Activated CD8-positive, alpha-beta memory T cell treated with anti-CD3 and anti-CD28 coated beads for 1 hour (primary cell): ENCODE measurements at regions not wholly inside any gene's neighbourhood (a gene's known extent, or its start where the extent isn't known, plus 50 kb on each side); places are given as distances from the start of the nearest gene placed in this dataset.

Experiments used
- DNase-seq, 2 donors: peaks; one replicate each; pipeline ENCODE4 v3.0.0-alpha.2; 2020; ENCODE audit warnings: low read depth in 1 of 2; ENCODE audit errors: extremely low read depth in 1 of 2

- DNase-seq = no peak
These were observed 393.1 kb downstream of the TAF11L14 start for GRCh38 chr5:18027241-18027867.

- DNase-seq = no peak
These were observed 393.8 kb downstream of the TAF11L14 start for GRCh38 chr5:18028036-18028435.

GRCh38 chr5:18032744-18033143, 398.5 kb downstream of the TAF11L14 start:
- DNase-seq = no peak

GRCh38 chr5:18036531-18036930, 402.3 kb downstream of the TAF11L14 start:
- no peak for DNase-seq

GRCh38 chr5:18037718-18038117, 403.5 kb downstream of the TAF11L14 start:
- no peak for DNase-seq

- no peak for DNase-seq
These were observed 409.1 kb downstream of the TAF11L14 start for GRCh38 chr5:18043344-18043743.

- DNase-seq = no peak
These were observed 414.2 kb downstream of the TAF11L14 start for GRCh38 chr5:18048449-18048848.

GRCh38 chr5:18050345-18050744, 416.1 kb downstream of the TAF11L14 start:
- no peak for DNase-seq

- no peak for DNase-seq
These were observed 416.5 kb downstream of the TAF11L14 start for GRCh38 chr5:18050776-18051175.

- no peak for DNase-seq
These were observed 417.7 kb downstream of the TAF11L14 start for GRCh38 chr5:18051953-18052352.

GRCh38 chr5:18052569-18052968, 418.3 kb downstream of the TAF11L14 start:
- DNase-seq = no peak

- no peak for DNase-seq
These were observed 423.5 kb downstream of the TAF11L14 start for GRCh38 chr5:18057725-18058124.

- DNase-seq = no peak
These were observed 433.4 kb downstream of the TAF11L14 start for GRCh38 chr5:18067615-18068014.

- DNase-seq = no peak
These were observed 434.6 kb downstream of the TAF11L14 start for GRCh38 chr5:18068826-18069225.

- DNase-seq = no peak
These were observed 435.5 kb downstream of the TAF11L14 start for GRCh38 chr5:18069790-18070189.

GRCh38 chr5:18072600-18072999, 438.3 kb downstream of the TAF11L14 start:
- no peak for DNase-seq

- DNase-seq = no peak
These were observed 440.7 kb downstream of the TAF11L14 start for GRCh38 chr5:18074961-18075360.

- DNase-seq = no peak
These were observed 443.9 kb downstream of the TAF11L14 start for GRCh38 chr5:18078157-18078556.

GRCh38 chr5:18079831-18080230, 445.6 kb downstream of the TAF11L14 start:
- no peak for DNase-seq

GRCh38 chr5:18088020-18088579, 453.8 kb downstream of the TAF11L14 start:
- DNase-seq = no peak

- DNase-seq = no peak
These were observed 455.9 kb downstream of the TAF11L14 start for GRCh38 chr5:18090177-18090576.

GRCh38 chr5:18091142-18091541, 456.9 kb downstream of the TAF11L14 start:
- no peak for DNase-seq

- DNase-seq = no peak
These were observed 457.5 kb downstream of the TAF11L14 start for GRCh38 chr5:18091758-18092157.
